GM12865 (cell line): ENCODE measurements at regions not wholly inside any gene's neighbourhood (a gene's known extent, or its start where the extent isn't known, plus 50 kb on each side); places are given as distances from the start of the nearest gene placed in this dataset.

Experiments used
- DNase-seq: peaks from one replicate; pipeline ENCODE4 v3.0.0; 2010; ENCODE audit warnings: low read depth
- H3K4me3 ChIP-seq: 2 replicates; pipeline ENCODE4 v1.5.1; 2011; ENCODE audit warnings: mild to moderate bottlenecking, low read depth, low read length, control low read depth
- CTCF ChIP-seq: IDR thresholded peaks from 2 replicates; pipeline ENCODE4 v1.5.1; 2011; ENCODE audit warnings: low read length, control low read depth, low read depth, inconsistent platforms; ENCODE audit not compliant: insufficient read depth; ENCODE audit errors: missing control alignments

GRCh38 chr5:20537911-20538703, 550.1 kb upstream of the CDH18 start:
- H3K4me3 ChIP-seq, result no peak overlapping the region
- no peak for TF ChIP-seq CTCF
- no peak for DNase-seq

GRCh38 chr5:20536813-20537212, 548.8 kb upstream of the CDH18 start:
- no peak for TF ChIP-seq CTCF
- H3K4me3 ChIP-seq, result no peak overlapping the region
- no peak for DNase-seq

GRCh38 chr5:20536341-20536740, 548.3 kb upstream of the CDH18 start:
- no peak for TF ChIP-seq CTCF
- no peak for DNase-seq
- H3K4me3 ChIP-seq, result no peak overlapping the region

- no peak for TF ChIP-seq CTCF
- DNase-seq, result no peak
Measured at GRCh38 chr5:20528471-20528870, 540.5 kb upstream of the CDH18 start.

GRCh38 chr5:20524991-20525529, 537.1 kb upstream of the CDH18 start:
- DNase-seq, result no peak
- no peak overlapping the region for H3K4me3 ChIP-seq
- TF ChIP-seq CTCF, result no peak

More at GRCh38 chr5:20528471-20528870, 540.5 kb upstream of the CDH18 start:
- no peak overlapping the region for H3K4me3 ChIP-seq

- TF ChIP-seq CTCF, result no peak
- DNase-seq, result no peak
- no peak overlapping the region for H3K4me3 ChIP-seq
Measured at GRCh38 chr5:20522905-20523482, 535.0 kb upstream of the CDH18 start.
